ENCODE measurements at regions not wholly inside any gene's neighbourhood (a gene's known extent, or its start where the extent isn't known, plus 50 kb on each side); places are given as distances from the start of the nearest gene placed in this dataset.

DNA sequence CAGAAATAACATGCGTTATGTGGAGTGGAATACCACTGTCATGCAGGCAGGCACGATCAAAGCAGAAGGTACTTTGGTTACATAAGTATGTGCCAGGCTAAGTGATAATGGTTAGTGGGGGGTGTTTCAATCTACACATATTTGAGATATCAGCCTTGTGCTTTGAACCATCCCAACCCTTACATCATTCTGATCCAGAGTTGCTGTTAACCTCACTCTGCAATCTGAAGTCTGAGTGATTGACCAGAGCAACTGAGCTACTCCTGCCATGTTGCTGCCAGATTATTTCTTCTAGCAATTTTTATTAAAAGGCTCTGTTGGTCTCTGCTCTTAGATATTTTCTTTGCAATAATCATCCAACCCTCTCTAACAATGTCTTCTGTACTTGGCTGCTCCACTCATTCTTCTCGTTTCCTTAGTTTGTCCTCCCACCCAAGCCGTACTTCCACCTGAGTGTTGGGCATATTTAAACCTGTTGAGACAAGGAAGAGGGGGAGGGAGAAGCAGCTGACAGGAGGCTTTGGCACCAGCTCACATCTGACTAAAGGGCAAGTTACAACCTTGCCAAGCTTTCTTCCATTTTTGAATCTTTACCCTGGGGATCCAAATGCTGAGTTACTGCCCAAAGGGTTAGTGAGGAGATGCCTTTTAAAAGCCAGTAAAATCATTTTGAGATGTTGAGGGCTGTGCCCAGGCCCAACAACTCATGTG lies 114.1 kb upstream of the SESN3 start:
- TF ChIP-seq CTCF (IDR thresholded peaks at IDR 0.05; ENCODE audit: unreplicated experiment) = no peak
- Mint-ChIP-seq H3K4me3 (no peak overlapping the region), H3K4me1 (peaks cover 19% of the 10 kb centered on the region), H3K27ac (no peak overlapping the region), H3K36me3 (peaks cover 8% of the 10 kb centered on the region), H3K27me3 (ENCODE audit: low read depth) (no peaks in the 10 kb centered on the region), H3K9me3 (peaks cover 22% of the 10 kb centered on the region)
- no peak for DNase-seq (ENCODE audit: low spot score in 2 of 2, unreplicated experiment in 2 of 2)

- Mint-ChIP-seq H3K4me3 (no peak overlapping the region), H3K27ac (no peak overlapping the region), H3K9me3 (no peaks in the 10 kb centered on the region), H3K27me3 (ENCODE audit: low read depth) (no peaks in the 10 kb centered on the region), H3K4me1 (peaks cover 20% of the 10 kb centered on the region), H3K36me3 (no peaks in the 10 kb centered on the region)
- TF ChIP-seq CTCF (IDR thresholded peaks at IDR 0.05; ENCODE audit: unreplicated experiment) = no peak
- DNase-seq (ENCODE audit: low spot score in 2 of 2, unreplicated experiment in 2 of 2) = no peak
These were observed 110.2 kb upstream of the SESN3 start for GRCh38 chr11:95341221-95341620.

DNA sequence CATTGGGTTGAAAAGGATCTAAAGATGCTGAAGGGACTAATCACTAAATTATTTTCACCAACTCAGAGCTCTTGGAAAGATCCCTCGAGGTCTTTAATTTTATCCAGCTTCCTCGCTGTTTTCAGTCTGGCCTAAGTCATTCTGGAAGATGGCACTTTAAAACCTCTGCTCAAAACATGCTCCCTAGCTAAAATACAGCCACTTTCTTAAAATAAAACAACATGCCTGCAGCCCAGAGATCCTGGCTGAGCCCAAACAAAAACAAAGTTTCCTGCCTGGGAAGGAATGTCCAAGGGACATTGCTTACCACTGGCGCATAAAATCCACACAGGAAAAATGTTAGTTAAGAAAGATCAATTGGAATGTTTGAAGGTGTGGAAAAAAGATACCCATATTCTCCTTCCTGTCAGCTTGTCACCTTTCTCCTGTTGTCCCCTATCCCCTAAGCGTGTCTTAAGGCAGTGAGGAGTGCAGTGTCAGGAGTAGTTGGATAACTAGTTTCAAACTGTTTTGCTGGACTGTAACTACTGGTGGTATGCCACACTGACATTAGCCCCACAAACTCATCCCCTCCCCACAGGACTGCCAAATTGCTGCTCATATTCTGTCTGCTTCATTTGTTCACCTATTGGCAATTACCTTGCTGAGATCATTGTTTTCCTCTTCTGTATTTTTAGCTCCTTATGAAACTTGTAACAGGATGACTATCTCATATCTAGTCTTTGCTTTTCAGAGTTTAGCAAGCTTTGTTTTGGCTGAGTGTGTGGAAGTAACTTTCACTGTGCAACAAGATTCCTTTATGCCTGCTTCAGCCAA lies 108.3 kb upstream of the SESN3 start:
- TF ChIP-seq CTCF (IDR thresholded peaks at IDR 0.05; ENCODE audit: unreplicated experiment) = no peak
- Mint-ChIP-seq H3K4me1 (peaks cover 22% of the 10 kb centered on the region), H3K27ac (no peak overlapping the region), H3K27me3 (ENCODE audit: low read depth) (no peaks in the 10 kb centered on the region), H3K4me3 (no peak overlapping the region), H3K9me3 (no peaks in the 10 kb centered on the region), H3K36me3 (no peaks in the 10 kb centered on the region)
- no peak for DNase-seq (ENCODE audit: low spot score in 2 of 2, unreplicated experiment in 2 of 2)

- Mint-ChIP-seq H3K4me3 (no peak overlapping the region), H3K9me3 (no peaks in the 10 kb centered on the region), H3K27me3 (ENCODE audit: low read depth) (no peaks in the 10 kb centered on the region), H3K36me3 (no peaks in the 10 kb centered on the region), H3K27ac (no peak overlapping the region), H3K4me1 (peaks cover 22% of the 10 kb centered on the region)
- no peak for TF ChIP-seq CTCF (IDR thresholded peaks at IDR 0.05; ENCODE audit: unreplicated experiment)
- DNase-seq (ENCODE audit: low spot score in 2 of 2, unreplicated experiment in 2 of 2) = peak; percentile 27 to 65
These were observed 107.5 kb upstream of the SESN3 start for GRCh38 chr11:95338430-95338991.

DNA sequence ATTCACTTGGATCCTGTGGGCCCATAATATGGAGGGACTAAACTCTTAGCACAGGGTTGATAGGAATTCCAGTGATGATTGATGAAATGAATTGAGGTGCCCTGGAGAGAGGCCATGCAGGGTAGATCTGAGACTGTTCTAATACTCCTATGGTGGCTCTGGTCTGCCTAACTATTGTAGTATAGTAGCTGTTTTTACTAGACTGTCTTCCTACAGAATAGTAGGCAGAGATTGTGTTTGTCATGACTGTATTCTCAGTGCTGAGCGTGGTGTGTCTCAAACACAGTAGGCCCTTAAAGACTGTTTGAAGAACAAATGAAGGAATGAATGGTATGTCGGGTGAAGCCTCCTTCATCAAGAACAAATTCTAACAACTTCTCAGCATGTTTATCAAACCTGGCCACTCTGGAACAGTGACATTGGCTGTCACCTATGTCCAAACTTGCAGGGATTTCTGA lies 107.0 kb upstream of the SESN3 start:
- Mint-ChIP-seq H3K27me3 (ENCODE audit: low read depth) (no peaks in the 10 kb centered on the region), H3K4me3 (no peak overlapping the region), H3K36me3 (no peaks in the 10 kb centered on the region), H3K9me3 (no peaks in the 10 kb centered on the region), H3K27ac (no peak overlapping the region), H3K4me1 (peaks cover 21% of the 10 kb centered on the region)
- no peak for TF ChIP-seq CTCF (IDR thresholded peaks at IDR 0.05; ENCODE audit: unreplicated experiment)
- no peak for DNase-seq (ENCODE audit: low spot score in 2 of 2, unreplicated experiment in 2 of 2)
